NB4 (cell line): ENCODE measurements at regions not wholly inside any gene's neighbourhood (a gene's known extent, or its start where the extent isn't known, plus 50 kb on each side); places are given as distances from the start of the nearest gene placed in this dataset.

Experiments used
- MAX ChIP-seq: IDR thresholded peaks from 2 replicates; pipeline ENCODE4 v1.6.1; 2011; ENCODE audit warnings: low read depth, low read length
- MYC ChIP-seq: IDR thresholded peaks from 2 replicates; pipeline ENCODE4 v1.6.1; 2011; ENCODE audit warnings: low read depth, low read length
- POLR2A ChIP-seq: IDR thresholded peaks from 2 replicates; pipeline ENCODE4 v1.6.1; 2011; ENCODE audit warnings: mild to moderate bottlenecking; ENCODE audit not compliant: insufficient read length; ENCODE audit errors: extremely low read depth
- TF ChIP-seq, protein P1 (sequence below): IDR thresholded peaks from one replicate; pipeline ENCODE4 v1.5.1; 2012; ENCODE audit warnings: low read depth, low read length

GRCh38 chr6:40899684-40900155 lies 139.3 kb downstream of the UNC5CL start:
- TF ChIP-seq, protein P1, sequence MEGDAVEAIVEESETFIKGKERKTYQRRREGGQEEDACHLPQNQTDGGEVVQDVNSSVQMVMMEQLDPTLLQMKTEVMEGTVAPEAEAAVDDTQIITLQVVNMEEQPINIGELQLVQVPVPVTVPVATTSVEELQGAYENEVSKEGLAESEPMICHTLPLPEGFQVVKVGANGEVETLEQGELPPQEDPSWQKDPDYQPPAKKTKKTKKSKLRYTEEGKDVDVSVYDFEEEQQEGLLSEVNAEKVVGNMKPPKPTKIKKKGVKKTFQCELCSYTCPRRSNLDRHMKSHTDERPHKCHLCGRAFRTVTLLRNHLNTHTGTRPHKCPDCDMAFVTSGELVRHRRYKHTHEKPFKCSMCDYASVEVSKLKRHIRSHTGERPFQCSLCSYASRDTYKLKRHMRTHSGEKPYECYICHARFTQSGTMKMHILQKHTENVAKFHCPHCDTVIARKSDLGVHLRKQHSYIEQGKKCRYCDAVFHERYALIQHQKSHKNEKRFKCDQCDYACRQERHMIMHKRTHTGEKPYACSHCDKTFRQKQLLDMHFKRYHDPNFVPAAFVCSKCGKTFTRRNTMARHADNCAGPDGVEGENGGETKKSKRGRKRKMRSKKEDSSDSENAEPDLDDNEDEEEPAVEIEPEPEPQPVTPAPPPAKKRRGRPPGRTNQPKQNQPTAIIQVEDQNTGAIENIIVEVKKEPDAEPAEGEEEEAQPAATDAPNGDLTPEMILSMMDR: no peak
- TF ChIP-seq MAX (no peak), POLR2A (no peak), MYC (no peak)
